ENCODE measurements at regions not wholly inside any gene's neighbourhood (a gene's known extent, or its start where the extent isn't known, plus 50 kb on each side); places are given as distances from the start of the nearest gene placed in this dataset.
"Not testable (repeated sequence)": the region's sequence is repeated elsewhere in the genome, so short reads cannot be mapped to it uniquely, and the experiment has no call there.

GRCh38 chrX:118216087-118216486 is 99.5 kb upstream of the KLHL13 start:
- DNase-seq = no peak

- peak; percentile 51 for DNase-seq
Measured at GRCh38 chrX:118216509-118216908, 99.9 kb upstream of the KLHL13 start.

GRCh38 chrX:118218079-118218478 is 101.5 kb upstream of the KLHL13 start:
- DNase-seq = no peak

- no peak for DNase-seq
Measured at GRCh38 chrX:118218940-118219339, 102.3 kb upstream of the KLHL13 start.

GRCh38 chrX:118219866-118220265 is 103.3 kb upstream of the KLHL13 start:
- DNase-seq = no peak

GRCh38 chrX:118220509-118220908 is 103.9 kb upstream of the KLHL13 start:
- DNase-seq = no peak

- DNase-seq = peak; percentile 16
Measured at GRCh38 chrX:118221270-118221669, 104.7 kb upstream of the KLHL13 start.

GRCh38 chrX:118221733-118222132 is 105.1 kb upstream of the KLHL13 start:
- DNase-seq = no peak

GRCh38 chrX:118222421-118222820 is 105.8 kb upstream of the KLHL13 start:
- DNase-seq = no peak

GRCh38 chrX:118225711-118226428 is 109.3 kb upstream of the KLHL13 start:
- DNase-seq = peak; percentile 34

- no peak for DNase-seq
Measured at GRCh38 chrX:118228041-118228440, 111.4 kb upstream of the KLHL13 start.

GRCh38 chrX:118228456-118228855 is 111.8 kb upstream of the KLHL13 start:
- DNase-seq = no peak

- DNase-seq = no peak
Measured at GRCh38 chrX:118231464-118231863, 114.4 kb upstream of the WDR44 start.

- DNase-seq = no peak
Measured at GRCh38 chrX:118239178-118239870, 106.6 kb upstream of the WDR44 start.

- DNase-seq = no peak
Measured at GRCh38 chrX:118239913-118240698, 105.8 kb upstream of the WDR44 start.

- DNase-seq = not testable (repeated sequence)
Measured at GRCh38 chrX:118246961-118247360, 98.9 kb upstream of the WDR44 start.

- DNase-seq = no peak
Measured at GRCh38 chrX:118249146-118249545, 96.8 kb upstream of the WDR44 start.

- no peak for DNase-seq
Measured at GRCh38 chrX:118250445-118250844, 95.5 kb upstream of the WDR44 start.

- DNase-seq = no peak
Measured at GRCh38 chrX:118251271-118251670, 94.6 kb upstream of the WDR44 start.

- DNase-seq = no peak
Measured at GRCh38 chrX:118252967-118253366, 92.9 kb upstream of the WDR44 start.

GRCh38 chrX:118254611-118255010 is 91.3 kb upstream of the WDR44 start:
- no peak for DNase-seq

GRCh38 chrX:118255921-118256320 is 90.0 kb upstream of the WDR44 start:
- DNase-seq = no peak

- DNase-seq = no peak
Measured at GRCh38 chrX:118257781-118258180, 88.1 kb upstream of the WDR44 start.

GRCh38 chrX:118259213-118259612 is 86.7 kb upstream of the WDR44 start:
- no peak for DNase-seq
